GM12878 (cell line): ENCODE measurements at regions not wholly inside any gene's neighbourhood (a gene's known extent, or its start where the extent isn't known, plus 50 kb on each side); places are given as distances from the start of the nearest gene placed in this dataset.

Source experiments
- ATAC-seq: fragments of 200-7000 bp; cut with Tn5 transposase; 3 replicates; pipeline ENCODE4 v1.9.1; 2020; ENCODE audit warnings: mild to moderate bottlenecking, moderate library complexity
- BruUV-seq: library from RNA; stranded (reverse); fragments of 400-500 nt; replicated peaks from 2 replicates; lab custom pipeline; 2021; lab: Mats Ljungman, UMichigan
- CTCF ChIA-PET: fragments of 300-600 bp; sonication (Branson Sonifier 250); formaldehyde crosslinking; extraction: SDS; loops from one replicate; lab custom pipeline; 2021; ENCODE audit warnings: inconsistent platforms; lab: Yijun Ruan, JAX
- POLR2A ChIA-PET: fragments of 350-600 bp; formaldehyde crosslinking; extraction: SDS; loops from one replicate; lab custom pipeline; 2021; ENCODE audit warnings: inconsistent platforms; lab: Charles Lee
- RAD21 ChIA-PET: fragments of 300-600 bp; sonication (Branson Sonifier 250); formaldehyde crosslinking; loops from one replicate; lab custom pipeline; 2023; ENCODE audit warnings: antibody characterized with exemption; ENCODE audit not compliant: unreplicated experiment; lab: Charles Lee
- SMC1A ChIA-PET: fragments of 300-600 bp; sonication (Branson Sonifier 250); formaldehyde crosslinking; loops from one replicate; lab custom pipeline; 2023; ENCODE audit not compliant: unreplicated experiment, uncharacterized antibody; lab: Charles Lee
- DNase-seq: peaks from one replicate; pipeline ENCODE4 v3.0.0-alpha.2; 2011; ENCODE audit warnings: low read depth, low spot score
- FAIRE-seq: peaks from 3 replicates; lab custom pipeline; 2011; peaks lifted over from hg19 to GRCh38; lab: Jason Lieb, UNC
- H2AFZ ChIP-seq: 2 replicates; pipeline ENCODE4 v1.6.0; 2011; ENCODE audit warnings: low read depth, low read length, control low read depth; ENCODE audit not compliant: control insufficient read depth
- H3K27ac ChIP-seq: 2 replicates; pipeline ENCODE4 v1.5.1; 2011; ENCODE audit warnings: control low read depth; ENCODE audit not compliant: control insufficient read depth, insufficient read depth
- H3K27me3 ChIP-seq, 2 experiments: replicated peaks in 1 of 2; 2 replicates each; pipeline versions ENCODE4 v1.6.0 to v1.6.1; 2011; ENCODE audit warnings: low read length in 1 of 2; ENCODE audit not compliant: control insufficient read depth in 2 of 2, insufficient read depth in 2 of 2
- H3K36me3 ChIP-seq, 2 experiments: 2 replicates each; pipeline ENCODE4 v1.5.1; 2011; ENCODE audit warnings: low read length in 1 of 2; ENCODE audit not compliant: control insufficient read depth in 2 of 2, insufficient read depth in 2 of 2
- H3K4me1 ChIP-seq: 2 replicates; pipeline ENCODE4 v1.6.1; 2011; ENCODE audit warnings: mild to moderate bottlenecking, low read length, moderate library complexity, mixed read lengths; ENCODE audit not compliant: control insufficient read depth, insufficient read depth
- H3K4me2 ChIP-seq: 2 replicates; pipeline ENCODE4 v1.6.0; 2011; ENCODE audit warnings: control low read depth; ENCODE audit not compliant: control insufficient read depth, insufficient read depth
- H3K4me3 ChIP-seq: fragments of 200-600 bp; sonication (generic); 2 replicates; pipeline ENCODE4 v1.5.1; 2016
- H3K79me2 ChIP-seq: 2 replicates; pipeline ENCODE4 v1.6.0; 2011; ENCODE audit warnings: low read length; ENCODE audit not compliant: control insufficient read depth, insufficient read depth
- H3K9ac ChIP-seq: 2 replicates; pipeline ENCODE4 v1.8.0; 2011; ENCODE audit warnings: low read length, control low read depth, mixed read lengths; ENCODE audit not compliant: control insufficient read depth, insufficient read depth
- H3K9me3 ChIP-seq: replicated peaks from 3 replicates; pipeline ENCODE4 v1.5.1; 2011; ENCODE audit warnings: mild to moderate bottlenecking, low read length; ENCODE audit not compliant: control insufficient read depth, insufficient read depth
- H4K20me1 ChIP-seq: 2 replicates; pipeline ENCODE4 v1.6.0; 2011; ENCODE audit not compliant: control insufficient read depth, insufficient read depth
- WGBS: methylation state at CpG from one replicate; pipeline ENCODE4 v1.1.6; 2016; ENCODE audit warnings: low lambda C conversion rate; ENCODE audit not compliant: insufficient replicate concordance, insufficient coverage; ENCODE audit errors: missing lambda C conversion rate; 5-methylcytosine and 5-hydroxymethylcytosine counted together
- in situ Hi-C: fragments of 300-500 bp; cut with MboI; formaldehyde crosslinking; loops from 9 replicates; pipeline ENCODE4 v1.14.3; 2018; ENCODE audit warnings: mixed read lengths
- intact Hi-C: fragments of 100-400 bp; cut with micrococcal nuclease; formaldehyde crosslinking; loops from one replicate; pipeline ENCODE4 v1.14.2; 2022; ENCODE audit not compliant: unreplicated experiment
- TF ChIP-seq, protein P1 (sequence below): IDR thresholded peaks from 2 replicates; pipeline ENCODE4 v1.6.1; 2012; ENCODE audit warnings: improper control_type of control experiment, low read depth, low read length; ENCODE audit not compliant: insufficient replicate concordance

- RAD21 ChIA-PET, result no interaction called here
- FAIRE-seq, result no peak
- H3K79me2 ChIP-seq, result no peaks in the 10 kb centered on the region
- H3K4me2 ChIP-seq, result no peak overlapping the region
- POLR2A ChIA-PET, result no interaction called here
- H3K27me3 ChIP-seq, result no peaks in the 10 kb centered on the region
- CTCF ChIA-PET, result interaction anchor here (0.8 kb wide), 1 partner anchor 9 kb away, joined by 3 read pairs; no protein-coding TSS in a partner anchor
- H3K36me3 ChIP-seq, result no peaks in the 10 kb centered on the region
- H4K20me1 ChIP-seq, result no peaks in the 10 kb centered on the region
- H3K9me3 ChIP-seq, result no peaks in the 10 kb centered on the region
- no peak overlapping the region for H3K4me3 ChIP-seq
- TF ChIP-seq, protein P1, sequence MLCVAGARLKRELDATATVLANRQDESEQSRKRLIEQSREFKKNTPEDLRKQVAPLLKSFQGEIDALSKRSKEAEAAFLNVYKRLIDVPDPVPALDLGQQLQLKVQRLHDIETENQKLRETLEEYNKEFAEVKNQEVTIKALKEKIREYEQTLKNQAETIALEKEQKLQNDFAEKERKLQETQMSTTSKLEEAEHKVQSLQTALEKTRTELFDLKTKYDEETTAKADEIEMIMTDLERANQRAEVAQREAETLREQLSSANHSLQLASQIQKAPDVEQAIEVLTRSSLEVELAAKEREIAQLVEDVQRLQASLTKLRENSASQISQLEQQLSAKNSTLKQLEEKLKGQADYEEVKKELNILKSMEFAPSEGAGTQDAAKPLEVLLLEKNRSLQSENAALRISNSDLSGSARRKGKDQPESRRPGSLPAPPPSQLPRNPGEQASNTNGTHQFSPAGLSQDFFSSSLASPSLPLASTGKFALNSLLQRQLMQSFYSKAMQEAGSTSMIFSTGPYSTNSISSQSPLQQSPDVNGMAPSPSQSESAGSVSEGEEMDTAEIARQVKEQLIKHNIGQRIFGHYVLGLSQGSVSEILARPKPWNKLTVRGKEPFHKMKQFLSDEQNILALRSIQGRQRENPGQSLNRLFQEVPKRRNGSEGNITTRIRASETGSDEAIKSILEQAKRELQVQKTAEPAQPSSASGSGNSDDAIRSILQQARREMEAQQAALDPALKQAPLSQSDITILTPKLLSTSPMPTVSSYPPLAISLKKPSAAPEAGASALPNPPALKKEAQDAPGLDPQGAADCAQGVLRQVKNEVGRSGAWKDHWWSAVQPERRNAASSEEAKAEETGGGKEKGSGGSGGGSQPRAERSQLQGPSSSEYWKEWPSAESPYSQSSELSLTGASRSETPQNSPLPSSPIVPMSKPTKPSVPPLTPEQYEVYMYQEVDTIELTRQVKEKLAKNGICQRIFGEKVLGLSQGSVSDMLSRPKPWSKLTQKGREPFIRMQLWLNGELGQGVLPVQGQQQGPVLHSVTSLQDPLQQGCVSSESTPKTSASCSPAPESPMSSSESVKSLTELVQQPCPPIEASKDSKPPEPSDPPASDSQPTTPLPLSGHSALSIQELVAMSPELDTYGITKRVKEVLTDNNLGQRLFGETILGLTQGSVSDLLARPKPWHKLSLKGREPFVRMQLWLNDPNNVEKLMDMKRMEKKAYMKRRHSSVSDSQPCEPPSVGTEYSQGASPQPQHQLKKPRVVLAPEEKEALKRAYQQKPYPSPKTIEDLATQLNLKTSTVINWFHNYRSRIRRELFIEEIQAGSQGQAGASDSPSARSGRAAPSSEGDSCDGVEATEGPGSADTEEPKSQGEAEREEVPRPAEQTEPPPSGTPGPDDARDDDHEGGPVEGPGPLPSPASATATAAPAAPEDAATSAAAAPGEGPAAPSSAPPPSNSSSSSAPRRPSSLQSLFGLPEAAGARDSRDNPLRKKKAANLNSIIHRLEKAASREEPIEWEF, result no peak
- TF ChIP-seq, all 136 proteins: peak for 0
- WGBS, result 47% methylated on average over 4 of the region's 4 CpGs
- SMC1A ChIA-PET, result no interaction called here
- intact Hi-C loops, result no loop called here
- no peak overlapping the region for H3K27ac ChIP-seq
- H3K4me1 ChIP-seq, result no peaks in the 10 kb centered on the region
- no TSS peak for BruUV-seq
- ATAC-seq (no peak), DNase-seq (no peak)
- no peak overlapping the region for H3K9ac ChIP-seq
- no peak overlapping the region for H2AFZ ChIP-seq
- in situ Hi-C loops, result no loop called here
Measured at GRCh38 chr2:76188334-76189008, 477.8 kb upstream of the GCFC2 start.
